H1 (cell line): ENCODE measurements at regions not wholly inside any gene's neighbourhood (a gene's known extent, or its start where the extent isn't known, plus 50 kb on each side); places are given as distances from the start of the nearest gene placed in this dataset.
A peak's percentile ranks its signal among the peaks of the same experiment; 100 is the strongest.

Source experiments
- CTCF ChIA-PET: fragments of 300-600 bp; sonication (Branson Sonifier 250); formaldehyde crosslinking; loops from one replicate; lab custom pipeline; 2021; ENCODE audit not compliant: partially characterized antibody; lab: Charles Lee
- POLR2A ChIA-PET: fragments of 300-600 bp; sonication (Branson Sonifier 250); formaldehyde crosslinking; loops from one replicate; lab custom pipeline; 2021; ENCODE audit warnings: inconsistent platforms; ENCODE audit not compliant: partially characterized antibody; lab: Charles Lee
- DNase-seq, 2 experiments: peaks; one replicate each; pipeline versions ENCODE4 v3.0.0 to v3.0.0-alpha.2; 2010 to 2022; ENCODE audit warnings: low spot score in 2 of 2, low read depth in 1 of 2, mixed read lengths in 1 of 2
- FAIRE-seq: peaks from 2 replicates; lab custom pipeline; 2011; peaks lifted over from hg19 to GRCh38; lab: Jason Lieb, UNC
- H2AFZ ChIP-seq: 2 replicates; pipeline ENCODE4 v1.8.1; 2012; ENCODE audit warnings: low read length, inconsistent platforms
- H2AK5ac ChIP-seq: 2 replicates; pipeline ENCODE4 v1.6.1; 2013; ENCODE audit warnings: low read depth, low read length
- H2BK120ac ChIP-seq: replicated peaks from 2 replicates; pipeline ENCODE3; 2013; ENCODE audit warnings: low read depth, low read length, inconsistent platforms
- H2BK12ac ChIP-seq: 2 replicates; pipeline ENCODE4 v1.6.1; 2013; ENCODE audit warnings: low read depth, low read length
- H2BK15ac ChIP-seq: 2 replicates; pipeline ENCODE4 v1.6.1; 2013; ENCODE audit warnings: low read length
- H2BK20ac ChIP-seq: 2 replicates; pipeline ENCODE4 v1.6.1; 2013; ENCODE audit warnings: low read length
- H2BK5ac ChIP-seq: 2 replicates; pipeline ENCODE4 v1.6.1; 2013; ENCODE audit warnings: low read depth, low read length
- H3K14ac ChIP-seq: 2 replicates; pipeline ENCODE4 v1.6.1; 2013; ENCODE audit warnings: inconsistent platforms; ENCODE audit not compliant: insufficient read length
- H3K18ac ChIP-seq: 2 replicates; pipeline ENCODE4 v1.6.1; 2013; ENCODE audit warnings: low read length; ENCODE audit errors: extremely low read depth
- H3K23ac ChIP-seq: 2 replicates; pipeline ENCODE4 v1.6.1; 2013; ENCODE audit warnings: inconsistent platforms; ENCODE audit not compliant: insufficient read length
- H3K23me2 ChIP-seq: 2 replicates; pipeline ENCODE4 v1.6.1; 2013; ENCODE audit warnings: low read depth, low read length
- H3K27ac ChIP-seq: 2 replicates; pipeline ENCODE4 v1.6.1; 2011; ENCODE audit warnings: low read depth, low read length, inconsistent platforms
- H3K27me3 ChIP-seq, 4 experiments: replicated peaks in 1 of 4; 1 replicate in 1 of 4; 2 replicates in 3 of 4; pipeline versions ENCODE4 v1.6.1 to v1.8.1; 2011 to 2013; ENCODE audit warnings: low read length in 3 of 4, mild to moderate bottlenecking in 3 of 4, inconsistent platforms in 2 of 4, mixed read lengths in 2 of 4, moderate library complexity in 1 of 4; ENCODE audit not compliant: control insufficient read depth in 3 of 4, insufficient read depth in 3 of 4; ENCODE audit errors: extremely low read depth in 1 of 4
- H3K36me3 ChIP-seq, 4 experiments: 2 replicates each; pipeline versions ENCODE4 v1.6.1 to v1.8.1; 2011 to 2013; ENCODE audit warnings: mild to moderate bottlenecking in 4 of 4, low read length in 3 of 4, moderate library complexity in 2 of 4, control low read depth in 1 of 4, inconsistent platforms in 1 of 4; ENCODE audit not compliant: insufficient read depth in 4 of 4, control insufficient read depth in 2 of 4
- H3K4ac ChIP-seq: replicated peaks from 2 replicates; pipeline ENCODE3; 2013; ENCODE audit warnings: low read length, low read depth, mixed read lengths, inconsistent platforms; ENCODE audit not compliant: insufficient read length
- H3K4me1 ChIP-seq, 4 experiments: replicated peaks in 1 of 4; 1 replicate in 1 of 4; 2 replicates in 3 of 4; pipeline versions ENCODE4 v1.6.1 to v1.8.1; 2011 to 2013; ENCODE audit warnings: low read length in 3 of 4, inconsistent platforms in 2 of 4, mixed read lengths in 1 of 4; ENCODE audit not compliant: insufficient read depth in 4 of 4, control insufficient read depth in 3 of 4
- H3K4me2 ChIP-seq, 2 experiments: 2 replicates each; pipeline versions ENCODE4 v1.6.1 to v1.8.1; 2011 to 2013; ENCODE audit warnings: low read depth in 2 of 2, low read length in 2 of 2, control low read depth in 1 of 2, inconsistent platforms in 1 of 2, mild to moderate bottlenecking in 1 of 2; ENCODE audit not compliant: insufficient read depth in 1 of 2
- H3K4me3 ChIP-seq, 4 experiments: fragments of 200-600, 300-600 bp in 1 of 4; sonication (generic), shearing (Covaris generic), sonication (Bioruptor Twin) in 1 of 4; 2 replicates each; pipeline versions ENCODE4 v1.5.1 to v1.8.1; 2011 to 2016; ENCODE audit warnings: low read length in 4 of 4, low read depth in 3 of 4, control low read depth in 2 of 4, inconsistent platforms in 2 of 4, mild to moderate bottlenecking in 2 of 4, mixed read lengths in 1 of 4, moderate library complexity in 1 of 4; ENCODE audit not compliant: insufficient read depth in 2 of 4; ENCODE audit errors: extremely low read depth in 1 of 4
- H3K56ac ChIP-seq: replicated peaks from 2 replicates; pipeline ENCODE3; 2013; ENCODE audit warnings: low read depth, mild to moderate bottlenecking, mixed read lengths, low read length, inconsistent platforms; ENCODE audit not compliant: insufficient read length
- H3K79me1 ChIP-seq: 2 replicates; pipeline ENCODE4 v1.6.1; 2013; ENCODE audit warnings: low read depth, low read length, control low read depth
- H3K79me2 ChIP-seq, 2 experiments: 2 replicates each; pipeline versions ENCODE4 v1.6.1 to v1.8.1; 2012 to 2013; ENCODE audit warnings: low read length in 2 of 2, mild to moderate bottlenecking in 2 of 2, inconsistent platforms in 1 of 2; ENCODE audit not compliant: insufficient read depth in 2 of 2, control insufficient read depth in 1 of 2
- H3K9ac ChIP-seq, 4 experiments: replicated peaks in 1 of 4; 1 replicate in 1 of 4; 2 replicates in 3 of 4; pipeline versions ENCODE4 v1.6.1 to v1.8.1; 2011 to 2013; ENCODE audit warnings: low read depth in 3 of 4, low read length in 3 of 4, control low read depth in 2 of 4, mild to moderate bottlenecking in 2 of 4, moderate library complexity in 2 of 4, inconsistent platforms in 1 of 4; ENCODE audit errors: extremely low read depth in 1 of 4
- H3K9me3 ChIP-seq, 2 experiments: 2 replicates each; pipeline versions ENCODE4 v1.6.1 to v1.8.1; 2012 to 2013; ENCODE audit warnings: mild to moderate bottlenecking in 2 of 2, moderate library complexity in 2 of 2, control low read depth in 1 of 2, inconsistent platforms in 1 of 2, low read depth in 1 of 2, low read length in 1 of 2, mixed read lengths in 1 of 2; ENCODE audit not compliant: insufficient read depth in 2 of 2
- H4K20me1 ChIP-seq, 2 experiments: replicated peaks in 1 of 2; 2 replicates each; pipeline versions ENCODE3 to v1.8.1; 2011 to 2013; ENCODE audit warnings: inconsistent platforms in 2 of 2, low read length in 2 of 2, mild to moderate bottlenecking in 1 of 2; ENCODE audit not compliant: insufficient read depth in 2 of 2, control insufficient read depth in 1 of 2
- H4K5ac ChIP-seq: 2 replicates; pipeline ENCODE4 v1.6.1; 2013; ENCODE audit warnings: low read length, low read depth, mixed read lengths, inconsistent platforms; ENCODE audit not compliant: insufficient read length
- H4K8ac ChIP-seq: 2 replicates; pipeline ENCODE4 v1.8.0; 2013; ENCODE audit warnings: mild to moderate bottlenecking, moderate library complexity, low read length, inconsistent platforms; ENCODE audit not compliant: insufficient read depth; ENCODE audit errors: extremely low read depth
- H4K91ac ChIP-seq: replicated peaks from 2 replicates; pipeline ENCODE3; 2013; ENCODE audit warnings: low read length, mixed read lengths, inconsistent platforms; ENCODE audit not compliant: insufficient read length
- JUND ChIP-seq: IDR thresholded peaks from 2 replicates; pipeline ENCODE4 v1.6.1; 2011; ENCODE audit warnings: mild to moderate bottlenecking, improper control_type of control experiment, low read length
- PHF8 ChIP-seq: fragments of 200-600 bp; sonication (generic); conservative IDR thresholded peaks from 2 replicates; pipeline ENCODE4 v1.7.1; 2012; ENCODE audit warnings: low read depth, mild to moderate bottlenecking, inconsistent platforms, low read length, moderate library complexity
- TBP ChIP-seq: IDR thresholded peaks from 2 replicates; pipeline ENCODE4 v1.6.1; 2011; ENCODE audit warnings: low read depth, low read length, improper control_type of control experiment
- WGBS, 2 experiments: shearing (Covaris generic) in 1 of 2; methylation state at CpG; one replicate each; pipeline versions ENCODE4 v1.1.6 to v1.1.7; 2013 to 2015; ENCODE audit warnings: low lambda C conversion rate in 2 of 2, mixed read lengths in 2 of 2, inconsistent platforms in 1 of 2, low coverage in 1 of 2, missing lambda C conversion rate in 1 of 2; ENCODE audit not compliant: insufficient replicate concordance in 2 of 2, insufficient coverage in 1 of 2, insufficient read length in 1 of 2; ENCODE audit errors: extremely low coverage in 1 of 2, missing lambda C conversion rate in 1 of 2; 5-methylcytosine and 5-hydroxymethylcytosine counted together

- no peak for FAIRE-seq
- Histone ChIP-seq H3K23me2 (no peaks in the 10 kb centered on the region; the same call in 1 of the 2 replicates), H3K4me1 (peaks cover 0 to 11% (median 6%) of the 10 kb centered on the region in 4 experiments; a peak in 6 of 7 replicates), H2AK5ac (no peak overlapping the region), H2BK12ac (no peak overlapping the region), H4K20me1 (no peaks in the 10 kb centered on the region), H2BK15ac (no peak overlapping the region), H3K23ac (no peak overlapping the region), H3K36me3 (no peaks in the 10 kb centered on the region), H3K79me2 (no peaks in the 10 kb centered on the region), H4K91ac (no peak overlapping the region), H3K79me1 (no peaks in the 10 kb centered on the region), H3K4me2 (no peak overlapping the region), H3K27me3 (no peaks in the 10 kb centered on the region), H3K14ac (no peak overlapping the region), H3K4me3 (no peak overlapping the region), H2BK20ac (peak overlapping the region; percentile 41; the same call in 1 of the 2 replicates), H4K8ac (no peak overlapping the region), H2BK120ac (no peak overlapping the region), H2AFZ (no peak overlapping the region), H3K9ac (no peak overlapping the region), H3K27ac (no peak overlapping the region), H3K4ac (no peak overlapping the region), H3K56ac (no peak overlapping the region), H3K18ac (no peak overlapping the region), H2BK5ac (no peak overlapping the region), H4K5ac (no peak overlapping the region), H3K9me3 (no peaks in the 10 kb centered on the region)
- no peak for DNase-seq
- CTCF ChIA-PET = no interaction called here
- POLR2A ChIA-PET = no interaction called here
- 74% methylated on average over 7 of the region's 7 CpGs; no CpG with 5 or more reads in 1 of the 2 experiments for WGBS, 2 experiments
- TF ChIP-seq PHF8 = no peak
- TF ChIP-seq JUND = no peak
- 0 out of 2 replicates have a peak, but pooled peaks have one; percentile 41 for TF ChIP-seq TBP
Measured at GRCh38 chr16:22621586-22622155, 111.0 kb downstream of the NPIPB5 start.
